ENCODE measurements at regions not wholly inside any gene's neighbourhood (a gene's known extent, or its start where the extent isn't known, plus 50 kb on each side); places are given as distances from the start of the nearest gene placed in this dataset.

DNA sequence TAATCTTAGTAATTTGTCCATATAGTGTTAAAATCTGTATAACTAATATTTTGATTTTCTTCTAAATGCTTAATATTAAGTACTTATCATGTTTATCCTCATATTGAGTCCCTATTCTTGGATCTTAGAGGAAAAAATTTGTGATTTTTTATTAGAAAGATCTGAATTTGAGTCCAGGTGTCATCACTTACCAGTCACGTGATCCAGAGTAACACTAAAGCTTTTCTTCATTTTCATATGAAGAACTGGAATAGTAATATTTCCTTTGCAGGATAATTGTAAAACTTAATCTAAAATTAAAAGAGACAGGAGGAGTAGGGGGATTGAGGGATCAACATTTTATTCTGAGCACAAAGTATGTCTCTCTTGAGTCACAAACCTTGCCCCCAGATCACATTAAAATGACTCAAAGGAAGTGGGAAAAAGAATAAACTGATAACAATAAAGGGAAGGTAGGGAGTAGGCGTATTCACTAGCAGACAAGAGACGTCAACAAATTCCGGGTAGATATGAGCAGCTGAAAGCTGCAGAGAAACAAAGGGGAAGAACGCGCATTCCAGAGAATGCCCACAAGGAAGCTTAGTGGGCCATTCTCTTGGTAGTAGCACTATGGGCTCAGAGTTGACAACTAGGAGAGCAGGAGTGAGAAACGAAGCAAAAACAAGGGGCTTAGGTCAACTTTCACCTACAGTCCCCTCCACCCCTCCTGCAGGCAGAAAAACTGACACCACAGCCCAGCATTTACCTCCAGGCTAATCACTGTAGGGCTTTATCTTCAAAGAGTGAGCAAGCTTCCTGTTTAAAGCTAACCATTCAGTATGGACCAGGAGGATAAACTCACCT, 123.1 kb downstream of the SPRY2 start:
- no peak overlapping the region for H3K4me3 ChIP-seq (ENCODE audit: low read depth, low read length)
- no peak overlapping the region for H3K27ac ChIP-seq (ENCODE audit: low read depth, low read length)
- POLR2A ChIA-PET, result no interaction called here
- H3K9me3 ChIP-seq (ENCODE audit: control insufficient read depth, insufficient read depth, low read length), result no peaks in the 10 kb centered on the region
- DNase-seq (ENCODE audit: low read depth, low spot score), result peak; percentile 20
- CTCF ChIA-PET, result interaction anchor here (1.0 to 1.4 kb wide), 2 partner anchors 124 to 125 kb away, joined by 3 read pairs; no protein-coding TSS in a partner anchor
- TF ChIP-seq CTCF (IDR thresholded peaks at IDR 0.05; ENCODE audit: low read depth, low read length), result no peak
- no peaks in the 10 kb centered on the region for H3K27me3 ChIP-seq (ENCODE audit: control insufficient read depth, insufficient read depth, low read length)

DNA sequence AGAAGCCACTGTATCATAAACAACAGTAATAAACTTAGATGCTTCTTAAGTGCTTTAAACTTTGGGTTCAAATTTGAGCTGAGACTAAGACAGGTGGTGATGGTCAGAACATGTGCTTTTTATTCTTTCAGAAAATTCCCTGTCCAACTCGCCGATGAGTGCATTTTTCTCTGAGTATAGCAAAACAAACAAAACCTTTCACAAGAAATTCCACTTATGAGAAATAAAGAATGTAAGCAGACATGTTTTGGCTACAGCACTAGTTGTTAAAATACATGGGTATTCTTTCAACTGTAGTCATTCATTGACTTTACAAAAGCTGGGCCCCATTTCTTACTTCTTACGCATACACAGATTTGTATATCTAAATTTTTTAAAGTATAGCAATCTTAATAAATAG, 125.6 kb downstream of the SPRY2 start:
- ChIA-PET CTCF (interaction anchor here (0.9 kb wide), 1 partner anchor 128 kb away, joined by 3 read pairs; no protein-coding TSS in a partner anchor), POLR2A (interaction anchor here (1.0 to 1.2 kb wide), 2 partner anchors 126 to 279 kb away, joined by 3 to 6 read pairs; partner anchors contain the start of gene SPRY2)
- peak; percentile 63 for DNase-seq (ENCODE audit: low read depth, low spot score)
- TF ChIP-seq CTCF (IDR thresholded peaks at IDR 0.05; ENCODE audit: low read depth, low read length), result no peak
- no peaks in the 10 kb centered on the region for H3K9me3 ChIP-seq (ENCODE audit: control insufficient read depth, insufficient read depth, low read length)
- no peaks in the 10 kb centered on the region for H3K27me3 ChIP-seq (ENCODE audit: control insufficient read depth, insufficient read depth, low read length)
- H3K4me3 ChIP-seq (ENCODE audit: low read depth, low read length), result no peak overlapping the region
- H3K27ac ChIP-seq (ENCODE audit: low read depth, low read length), result no peak overlapping the region

- ChIA-PET POLR2A (interaction anchor here (1.2 kb wide), 1 partner anchor 278 kb away, joined by 3 read pairs; no protein-coding TSS in a partner anchor), CTCF (no interaction called here)
- H3K9me3 ChIP-seq (ENCODE audit: control insufficient read depth, insufficient read depth, low read length), result no peaks in the 10 kb centered on the region
- no peaks in the 10 kb centered on the region for H3K27me3 ChIP-seq (ENCODE audit: control insufficient read depth, insufficient read depth, low read length)
- TF ChIP-seq CTCF (IDR thresholded peaks at IDR 0.05; ENCODE audit: low read depth, low read length), result no peak
- no peak overlapping the region for H3K27ac ChIP-seq (ENCODE audit: low read depth, low read length)
- DNase-seq (ENCODE audit: low read depth, low spot score), result peak; percentile 6
- H3K4me3 ChIP-seq (ENCODE audit: low read depth, low read length), result no peak overlapping the region
Measured at GRCh38 chr13:80214521-80214991, 126.4 kb downstream of the SPRY2 start.

DNA sequence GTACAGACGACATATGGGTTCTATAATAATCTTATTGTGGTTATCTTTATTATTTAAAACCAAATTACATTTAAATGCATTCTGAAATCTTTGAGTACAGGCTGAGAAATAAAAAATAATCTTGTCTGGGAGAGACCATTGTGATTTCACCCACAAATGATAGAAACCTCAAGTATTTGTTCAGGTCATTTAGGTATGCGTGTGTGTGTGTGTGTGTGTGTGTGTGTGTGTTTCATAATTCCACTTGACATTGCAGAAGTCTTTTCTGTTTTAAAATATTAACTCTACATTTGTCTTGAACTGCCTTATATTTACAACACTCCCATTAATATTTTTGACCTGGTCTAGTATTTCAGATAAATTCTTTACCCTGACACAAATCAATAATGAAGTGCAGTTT, 126.9 kb downstream of the SPRY2 start:
- DNase-seq (ENCODE audit: low read depth, low spot score), result no peak
- ChIA-PET POLR2A (no interaction called here), CTCF (no interaction called here)
- Histone ChIP-seq H3K9me3 (ENCODE audit: control insufficient read depth, insufficient read depth, low read length) (no peaks in the 10 kb centered on the region), H3K27ac (ENCODE audit: low read depth, low read length) (no peak overlapping the region), H3K27me3 (ENCODE audit: control insufficient read depth, insufficient read depth, low read length) (no peaks in the 10 kb centered on the region), H3K4me3 (ENCODE audit: low read depth, low read length) (no peak overlapping the region)
- no peak for TF ChIP-seq CTCF (IDR thresholded peaks at IDR 0.05; ENCODE audit: low read depth, low read length)

- Histone ChIP-seq H3K4me3 (ENCODE audit: low read depth, low read length) (no peak overlapping the region), H3K27ac (ENCODE audit: low read depth, low read length) (no peak overlapping the region), H3K27me3 (ENCODE audit: control insufficient read depth, insufficient read depth, low read length) (no peaks in the 10 kb centered on the region), H3K9me3 (ENCODE audit: control insufficient read depth, insufficient read depth, low read length) (no peaks in the 10 kb centered on the region)
- no peak for DNase-seq (ENCODE audit: low read depth, low spot score)
- no peak for TF ChIP-seq CTCF (IDR thresholded peaks at IDR 0.05; ENCODE audit: low read depth, low read length)
- POLR2A ChIA-PET, result no interaction called here
- CTCF ChIA-PET, result no interaction called here
Measured at GRCh38 chr13:80213201-80213600, 127.7 kb downstream of the SPRY2 start.

All from AG04450 (cell line).